Heart right ventricle (tissue), 16 donors: ENCODE measurements at regions not wholly inside any gene's neighbourhood (a gene's known extent, or its start where the extent isn't known, plus 50 kb on each side); places are given as distances from the start of the nearest gene placed in this dataset.

Experiments used
- ATAC-seq, 8 donors: fragments of 200-7000 bp; cut with Tn5 transposase; one replicate each; pipeline ENCODE4 v1.9.1; 2020; ENCODE audit warnings: mild to moderate bottlenecking in 8 of 8, moderate library complexity in 8 of 8, moderate number of reproducible peaks in 1 of 8
- DNase-seq, 2 donors: peaks; one replicate each; pipeline ENCODE4 v3.0.0-alpha.2; 2020
- H3K27ac ChIP-seq, 10 donors: fragments of 200-600 bp; sonication (generic) in 2 of 10; one replicate each; pipeline versions ENCODE4 v1.5.0 to v1.8.0; 2020 to 2022; ENCODE audit warnings: mild to moderate bottlenecking in 3 of 10
- H3K27me3 ChIP-seq, 7 donors: fragments of 200-600 bp; one replicate each; pipeline ENCODE4 v1.8.0; 2021 to 2022; ENCODE audit warnings: mild to moderate bottlenecking in 2 of 7
- H3K36me3 ChIP-seq, 9 donors: fragments of 200-600 bp; sonication (generic) in 1 of 9; one replicate each; pipeline versions ENCODE4 v1.5.0 to v1.8.0; 2020 to 2022; ENCODE audit warnings: mild to moderate bottlenecking in 2 of 9
- H3K4me1 ChIP-seq, 9 donors: fragments of 200-600 bp; sonication (generic) in 1 of 9; one replicate each; pipeline versions ENCODE4 v1.5.0 to v1.8.0; 2020 to 2022; ENCODE audit warnings: mild to moderate bottlenecking in 4 of 9
- H3K4me3 ChIP-seq, 10 donors: fragments of 200-600 bp; sonication (generic) in 2 of 10; one replicate each; pipeline versions ENCODE4 v1.5.0 to v1.8.0; 2020 to 2022; ENCODE audit warnings: mild to moderate bottlenecking in 7 of 10, moderate library complexity in 2 of 10
- H3K9me3 ChIP-seq, 11 donors: fragments of 200-600 bp in 10 of 11; sonication (generic) in 2 of 11; one replicate each; pipeline versions ENCODE4 v1.5.0 to v1.8.0; 2013 to 2022; ENCODE audit warnings: mild to moderate bottlenecking in 2 of 11, control low read depth in 1 of 11, moderate library complexity in 1 of 11
- CTCF ChIP-seq, 9 donors: fragments of 200-600 bp; sonication (generic) in 2 of 9; IDR thresholded peaks; one replicate each; pipeline versions ENCODE4 v1.5.0 to v1.8.0; 2021 to 2022; ENCODE audit warnings: antibody characterized with exemption in 9 of 9, mild to moderate bottlenecking in 5 of 9, moderate library complexity in 1 of 9
- WGBS, 2 donors: extraction: QIAGEN DNeasy Blood & Tissue Kit; methylation state at CpG; one replicate each; pipeline ENCODE4 v1.1.7; 2013; ENCODE audit warnings: inconsistent platforms in 1 of 2; 5-methylcytosine and 5-hydroxymethylcytosine counted together
- intact Hi-C, 10 donors: fragments of 100-400 bp; cut with DNase I; formaldehyde crosslinking; loops; one replicate each; pipeline versions ENCODE4 v1.11.1 to v1.14.2; 2022
- donor health status: Arrhythmogenic right ventricular cardiomyopathy.
- donor health status: ischemic (EF 13 %, LVEDD 7.1; RV severe dilation, severe dysfunction).
- donor health status: healthy with polysubstance abuse.
- donor health status: DM: no; HTN: yes; CAD: no.
- donor health status: DM: no; HTN: no; CAD: no.
- donor health status: ischemic (EF 25% LVEDD 6.9; RV normal size, moderate dysfunction).
- donor health status: ischemic (EF 25% LVEDD 5.7; RV mildly dilated, moderate dysfunction).
- donor health status: healthy.
- donor health status: DM: yes; HTN: yes; CAD: no.
- donor health status: Ischemic cardiomyopathy.
- donor health status: ischemic (EF 35%, LVEDD 5.7; RV mildly dilated, moderate dysfunction).
- donor health status: nonischemic (EF 11% LVEDD 7.7; RV severe dilation, severe dysfunction).
- donor health status: DM: yes; HTN: yes; CAD: no.
- donor health status: PGD.
- donor health status: ischemic (EF 29% LVEDD 5.4; RV normal size, mild dysfunction).
- donor health status: nonischemic (EF 23%, LVEDD 6.1; RV moderate dilation, normal function).

GRCh38 chrX:129037389-129037788 is 485.9 kb downstream of the SMARCA1 start:
- DNase-seq (no peak), ATAC-seq (no peak)
- Histone ChIP-seq H3K36me3 (no peaks in the 10 kb centered on the region), H3K9me3 (no peaks in the 10 kb centered on the region), H3K4me3 (no peak overlapping the region), H3K27ac (no peak overlapping the region), H3K27me3 (no peaks in the 10 kb centered on the region), H3K4me1 (no peaks in the 10 kb centered on the region)
- TF ChIP-seq CTCF (IDR thresholded peaks at IDR 0.05): no peak
- WGBS, 2 donors: 66 to 85% methylated on average over 4 of the region's 4 CpGs
- intact Hi-C loops: no loop called here

GRCh38 chrX:129035180-129035579 is 488.1 kb downstream of the SMARCA1 start:
- no peak overlapping the region for H3K4me3 ChIP-seq
- no peak overlapping the region for H3K27ac ChIP-seq
- no peaks in the 10 kb centered on the region for H3K4me1 ChIP-seq
- no peak for DNase-seq
- ATAC-seq: no peak
- H3K27me3 ChIP-seq: no peaks in the 10 kb centered on the region
- no peak for TF ChIP-seq CTCF (IDR thresholded peaks at IDR 0.05)
- no peaks in the 10 kb centered on the region for H3K36me3 ChIP-seq
- H3K9me3 ChIP-seq: no peaks in the 10 kb centered on the region
- intact Hi-C loops: no loop called here

GRCh38 chrX:129034196-129034595 is 489.1 kb downstream of the SMARCA1 start:
- 86% methylated on average over 1 of the region's 1 CpG for WGBS, 2 donors
- no peaks in the 10 kb centered on the region for H3K9me3 ChIP-seq
- no peaks in the 10 kb centered on the region for H3K4me1 ChIP-seq
- H3K27ac ChIP-seq: no peak overlapping the region
- DNase-seq: no peak
- ATAC-seq: no peak
- no peaks in the 10 kb centered on the region for H3K27me3 ChIP-seq
- intact Hi-C loops: no loop called here
- TF ChIP-seq CTCF (IDR thresholded peaks at IDR 0.05): no peak
- no peaks in the 10 kb centered on the region for H3K36me3 ChIP-seq
- no peak overlapping the region for H3K4me3 ChIP-seq

- ATAC-seq (no peak), DNase-seq (no peak)
- Histone ChIP-seq H3K9me3 (no peaks in the 10 kb centered on the region), H3K27me3 (no peaks in the 10 kb centered on the region), H3K4me3 (no peak overlapping the region), H3K27ac (no peak overlapping the region), H3K36me3 (no peaks in the 10 kb centered on the region), H3K4me1 (no peaks in the 10 kb centered on the region)
- intact Hi-C loops: no loop called here
- TF ChIP-seq CTCF (IDR thresholded peaks at IDR 0.05): no peak
- WGBS, 2 donors: 83 to 89% methylated on average over 6 of the region's 6 CpGs
Measured at GRCh38 chrX:129026202-129026601, 497.1 kb downstream of the SMARCA1 start.

- no peak for ATAC-seq
- 34 to 47% methylated on average over 4 of the region's 4 CpGs for WGBS, 2 donors
- no peak for TF ChIP-seq CTCF (IDR thresholded peaks at IDR 0.05)
Measured at GRCh38 chrX:129025376-129025775, 497.9 kb downstream of the SMARCA1 start.

More at GRCh38 chrX:129025376-129025775, 497.9 kb downstream of the SMARCA1 start:
- intact Hi-C loops: no loop called here
- Histone ChIP-seq H3K27ac (no peak overlapping the region), H3K27me3 (no peaks in the 10 kb centered on the region), H3K4me1 (no peaks in the 10 kb centered on the region), H3K36me3 (no peaks in the 10 kb centered on the region), H3K9me3 (no peaks in the 10 kb centered on the region), H3K4me3 (no peak overlapping the region)
- no peak for DNase-seq
